GM18867 (cell line): ENCODE measurements at regions not wholly inside any gene's neighbourhood (a gene's known extent, or its start where the extent isn't known, plus 50 kb on each side); places are given as distances from the start of the nearest gene placed in this dataset.

Source experiments
- ATAC-seq: cut with Tn5 transposase; IDR thresholded peaks from one replicate; pipeline ENCODE4 v1.9.1; 2021; ENCODE audit warnings: mild to moderate bottlenecking, moderate library complexity; ENCODE audit not compliant: unreplicated experiment

DNA sequence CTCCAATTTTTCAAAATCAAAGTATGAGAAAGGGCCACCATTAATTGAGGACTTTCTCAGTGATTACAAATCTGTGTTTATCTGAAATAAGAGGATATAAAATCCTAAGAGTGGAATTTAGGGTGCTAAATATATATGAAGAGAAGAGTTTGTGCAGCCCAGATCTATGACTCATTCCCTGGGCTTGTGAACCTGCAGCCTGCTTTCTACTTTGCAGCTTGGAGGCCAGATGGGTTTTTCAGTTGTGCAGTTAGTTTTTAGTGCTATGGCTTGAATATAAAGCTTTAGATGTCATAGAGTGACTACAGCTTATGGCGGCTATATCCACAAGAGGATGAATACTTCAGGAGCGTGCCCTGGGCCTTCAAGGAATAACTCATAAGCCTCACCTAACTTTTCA lies 1391.1 kb downstream of the FSTL5 start:
- ATAC-seq: no peak

DNA sequence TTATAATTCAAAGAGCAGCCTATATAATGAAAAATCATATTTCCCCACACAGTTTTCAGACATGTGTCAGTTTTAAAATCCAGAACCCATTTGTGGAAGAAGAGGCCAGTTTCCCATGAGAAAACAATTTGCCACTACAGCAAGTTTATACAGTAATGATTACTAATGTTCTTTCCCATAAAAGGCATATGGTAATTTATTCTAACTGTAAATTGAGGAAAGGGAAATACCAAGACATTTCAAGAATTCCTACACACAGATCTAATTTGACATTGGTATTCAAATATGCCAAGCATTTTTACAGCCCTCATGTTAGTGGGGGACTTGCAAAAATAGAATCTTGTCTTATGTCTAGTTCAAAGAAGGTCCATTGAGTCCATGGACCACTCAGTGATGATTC lies 1368.6 kb downstream of the FSTL5 start:
- no peak for ATAC-seq

DNA sequence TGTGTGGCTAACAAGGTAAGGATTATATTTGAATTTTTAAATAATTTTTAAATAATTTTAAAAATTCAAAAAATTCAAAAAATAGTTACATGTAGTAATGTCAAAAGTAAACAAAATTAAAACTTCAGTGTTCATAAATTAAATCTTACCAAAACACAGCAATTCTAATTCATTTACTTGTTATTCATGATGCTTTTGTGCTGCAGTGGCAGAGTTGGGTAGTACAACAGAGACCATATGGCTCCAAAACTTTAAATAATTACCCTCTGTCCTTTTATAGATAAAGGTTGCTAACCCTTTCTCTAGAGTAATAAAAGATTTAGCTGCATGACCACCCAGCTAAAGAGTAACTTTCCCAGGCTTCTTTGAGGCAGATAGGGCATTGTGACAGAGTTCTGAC lies 1355.6 kb downstream of the FSTL5 start:
- ATAC-seq: no peak

DNA sequence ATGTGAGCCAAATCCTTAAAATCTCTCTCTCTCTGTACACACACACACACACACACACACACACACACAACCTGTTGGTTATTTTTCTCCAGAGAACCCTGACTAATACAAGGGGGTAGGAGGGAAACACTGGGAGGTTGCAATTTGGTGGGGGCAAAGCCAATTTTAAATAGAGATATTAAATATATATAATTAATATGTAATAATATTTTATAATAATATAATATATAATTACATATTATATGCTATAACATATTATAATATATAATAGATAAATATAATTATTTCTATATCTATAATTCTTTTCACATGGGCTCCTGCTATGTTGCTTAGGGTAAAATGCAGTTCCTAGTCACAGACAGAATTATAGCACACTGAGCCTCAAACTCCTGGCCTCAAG lies 1354.2 kb downstream of the FSTL5 start:
- ATAC-seq: no peak

- ATAC-seq: no peak
These were observed 1353.4 kb downstream of the FSTL5 start for GRCh38 chr4:160810424-160810823.

DNA sequence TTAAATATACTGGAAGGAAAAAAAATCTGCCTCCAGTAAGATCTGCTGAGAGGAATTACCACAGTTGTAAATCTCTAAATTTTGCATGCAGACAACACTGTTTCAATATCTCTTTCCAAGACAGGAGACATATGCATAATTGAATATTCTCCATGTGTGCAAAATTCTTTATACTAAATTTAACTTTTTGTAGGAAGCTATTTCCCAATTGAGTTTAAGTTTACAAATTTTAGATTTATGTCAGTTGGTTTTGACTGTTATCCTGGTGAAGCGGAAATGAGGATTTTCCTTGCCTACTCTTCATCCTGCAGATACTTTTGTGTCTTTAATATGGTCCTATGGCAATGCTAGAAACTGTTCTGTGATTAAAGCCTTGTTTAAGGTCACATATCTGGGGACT lies 1352.9 kb downstream of the FSTL5 start:
- ATAC-seq: no peak

DNA sequence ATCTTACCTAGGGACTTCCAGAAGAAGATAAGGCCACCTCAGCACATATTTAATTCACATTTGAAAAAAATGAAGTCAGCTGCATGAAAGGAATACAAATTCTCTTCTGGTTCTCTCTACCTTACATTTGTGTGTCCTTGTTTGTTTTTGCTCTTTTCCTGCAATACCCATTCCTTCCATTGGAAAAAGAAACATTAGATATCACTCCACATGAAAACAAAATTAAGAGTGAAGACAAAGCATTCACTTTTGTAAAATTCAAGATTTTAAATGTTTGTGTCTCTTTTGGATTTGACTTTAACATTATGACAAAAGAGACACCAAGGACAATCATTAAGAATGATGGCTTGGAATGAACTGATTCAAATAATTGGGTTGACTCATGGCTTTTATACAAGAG lies 1351.8 kb downstream of the FSTL5 start:
- no peak for ATAC-seq

- ATAC-seq: no peak
These were observed 1349.1 kb downstream of the FSTL5 start for GRCh38 chr4:160814726-160815125.

GRCh38 chr4:160818571-160818970 lies 1345.2 kb downstream of the FSTL5 start:
- ATAC-seq: no peak

DNA sequence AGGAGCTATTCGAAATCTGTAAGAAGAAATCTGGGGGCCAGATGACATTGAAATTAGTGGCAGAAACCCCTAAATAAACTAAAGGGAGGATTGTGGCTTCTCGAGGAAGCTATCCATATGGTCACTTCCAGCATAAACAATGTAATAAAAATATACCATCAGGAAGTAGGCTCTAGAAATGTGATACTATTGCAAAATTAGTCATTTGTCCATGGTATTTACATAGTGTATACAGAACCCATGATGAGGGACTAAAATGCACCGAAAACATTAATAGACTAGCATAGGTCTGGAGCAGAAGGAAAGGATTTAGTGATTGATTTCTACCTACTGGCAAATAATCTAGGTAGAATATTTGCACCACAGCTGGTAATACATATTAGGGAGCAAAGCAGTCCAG lies 1344.0 kb downstream of the FSTL5 start:
- no peak for ATAC-seq

DNA sequence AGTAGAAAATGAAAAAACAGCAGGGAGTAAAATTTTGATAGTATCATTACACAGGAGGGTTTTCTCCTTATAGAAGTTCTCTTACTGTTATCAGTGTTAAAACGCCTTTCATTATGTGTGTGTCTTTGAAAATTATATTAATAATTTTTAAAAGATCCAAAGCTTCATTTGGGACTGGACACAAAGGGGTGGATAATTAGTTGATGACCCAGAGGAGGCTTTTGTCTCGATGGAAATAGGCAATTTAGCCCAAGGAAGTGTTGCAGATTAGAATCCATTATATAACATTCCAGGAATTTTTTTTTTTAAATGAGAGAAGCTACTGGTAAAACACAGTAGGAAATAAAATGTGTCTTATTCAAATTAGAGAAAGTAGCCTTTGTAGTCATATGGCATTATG lies 1339.3 kb downstream of the FSTL5 start:
- no peak for ATAC-seq

GRCh38 chr4:160825644-160826338 lies 1338.0 kb downstream of the FSTL5 start:
- no peak for ATAC-seq

- no peak for ATAC-seq
These were observed 1337.5 kb downstream of the FSTL5 start for GRCh38 chr4:160826339-160826679.

DNA sequence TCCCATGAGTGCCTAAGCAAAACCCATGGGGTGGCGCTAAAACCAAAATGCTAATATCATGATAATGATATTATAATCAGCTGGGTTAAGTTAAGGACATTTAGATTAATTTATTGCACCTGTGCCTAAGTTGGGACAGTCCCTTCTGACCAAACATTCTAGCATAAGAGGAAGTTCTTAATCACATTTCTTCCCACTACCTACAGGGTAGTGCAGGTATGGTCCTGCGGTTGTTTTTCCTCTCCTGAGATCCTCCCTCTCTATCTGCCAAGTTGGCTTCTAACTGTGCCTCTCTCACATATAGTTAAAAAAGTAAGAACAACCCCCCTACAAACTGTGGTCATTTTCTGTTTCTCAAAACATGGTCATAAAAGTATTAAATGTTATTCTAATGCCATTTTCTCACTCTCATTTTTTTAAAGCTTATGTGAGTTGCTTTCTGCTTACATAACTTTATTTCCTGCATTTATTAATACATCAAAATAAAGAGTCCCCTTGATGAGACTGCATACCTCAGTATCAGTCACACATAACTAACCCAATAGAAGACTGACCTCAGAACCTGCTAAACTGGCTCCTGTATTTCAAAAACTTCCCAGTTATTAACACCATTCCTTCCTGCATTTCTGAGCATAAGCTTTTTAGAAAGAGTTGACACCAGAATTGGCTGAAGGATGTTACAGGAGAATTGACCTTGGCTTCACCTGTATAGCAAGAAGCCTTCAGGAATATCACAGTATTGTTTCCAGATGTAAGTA lies 1332.5 kb downstream of the FSTL5 start:
- ATAC-seq: no peak

DNA sequence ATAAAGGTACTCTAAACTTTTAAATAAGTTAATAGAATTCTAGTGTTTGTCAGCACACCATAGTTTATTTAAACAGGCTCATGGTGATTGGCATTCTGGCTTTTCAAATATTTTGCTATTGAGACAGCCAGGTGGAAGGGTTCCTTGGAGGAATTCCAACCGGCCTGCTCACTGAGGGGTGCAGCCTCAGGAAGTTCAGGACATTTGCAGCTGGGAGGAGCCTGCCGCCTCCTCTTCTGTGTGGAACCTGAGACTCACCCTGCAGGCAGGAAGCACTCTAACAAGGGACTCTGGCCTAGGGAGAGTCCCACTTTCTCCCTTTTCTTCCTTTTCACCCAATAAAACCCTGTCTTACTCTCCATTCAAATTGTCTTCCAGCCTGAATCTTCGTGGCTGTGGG lies 1328.0 kb downstream of the FSTL5 start:
- ATAC-seq: no peak

GRCh38 chr4:160836431-160836830 lies 1327.4 kb downstream of the FSTL5 start:
- no peak for ATAC-seq

DNA sequence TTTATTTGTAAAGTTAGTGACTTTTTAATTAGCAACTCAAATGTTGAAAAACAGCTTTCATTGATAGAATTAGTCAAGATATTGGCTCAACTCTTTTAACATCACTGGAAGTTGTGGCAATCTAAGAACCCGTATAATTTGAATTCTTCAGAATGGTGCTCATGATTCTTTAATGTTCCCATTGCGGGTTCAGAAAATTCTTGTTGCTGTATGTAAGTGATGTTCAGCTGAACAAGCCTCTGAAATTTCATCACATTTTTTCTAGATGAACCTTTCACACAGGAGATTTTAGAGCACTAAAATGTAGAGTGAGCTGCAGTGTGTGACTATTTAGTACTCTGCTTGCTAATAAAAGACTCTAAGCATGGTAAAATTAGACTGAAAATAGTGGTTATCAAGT lies 1317.7 kb downstream of the FSTL5 start:
- no peak for ATAC-seq

- ATAC-seq: no peak
These were observed 1316.6 kb downstream of the FSTL5 start for GRCh38 chr4:160847228-160847627.

DNA sequence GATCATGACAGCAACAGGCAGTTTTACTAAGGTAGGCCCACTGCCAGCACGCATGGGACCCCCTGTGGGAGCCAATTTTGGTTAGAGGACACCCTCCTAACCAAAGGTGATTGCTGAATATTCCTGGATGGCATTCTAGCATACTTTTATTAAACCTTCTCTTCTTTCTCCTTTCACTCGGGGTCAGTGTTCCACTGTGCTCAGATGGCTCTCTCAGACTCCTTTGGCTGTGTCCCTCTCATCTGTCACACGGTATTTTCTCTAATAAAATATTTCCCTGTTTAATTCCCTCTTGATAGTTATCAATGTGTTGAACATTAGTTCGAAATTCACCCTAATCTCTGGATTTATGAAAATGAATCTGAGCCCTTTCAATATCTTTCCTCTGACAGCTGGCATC lies 1315.3 kb downstream of the FSTL5 start:
- ATAC-seq: no peak

GRCh38 chr4:160848901-160849760 lies 1314.7 kb downstream of the FSTL5 start:
- no peak for ATAC-seq

DNA sequence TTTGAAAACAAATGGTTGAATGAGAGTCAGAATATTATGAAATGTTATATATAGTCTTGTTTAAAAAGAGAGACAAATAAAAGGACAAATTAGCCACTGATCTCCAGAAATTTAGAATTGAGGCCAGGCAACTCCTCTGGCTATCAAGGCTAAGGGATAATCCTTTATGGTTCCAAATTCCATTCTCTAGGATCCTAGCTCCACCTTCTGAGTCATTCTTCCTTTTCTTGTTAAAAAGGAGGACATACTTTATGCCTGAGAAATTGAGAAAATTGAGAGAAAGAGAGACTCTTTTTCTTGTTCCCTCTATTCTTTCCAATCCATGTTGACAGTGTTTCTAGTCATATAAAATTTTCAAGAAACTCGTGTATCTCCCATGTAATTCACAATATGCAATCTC lies 1299.5 kb downstream of the FSTL5 start:
- ATAC-seq: no peak

DNA sequence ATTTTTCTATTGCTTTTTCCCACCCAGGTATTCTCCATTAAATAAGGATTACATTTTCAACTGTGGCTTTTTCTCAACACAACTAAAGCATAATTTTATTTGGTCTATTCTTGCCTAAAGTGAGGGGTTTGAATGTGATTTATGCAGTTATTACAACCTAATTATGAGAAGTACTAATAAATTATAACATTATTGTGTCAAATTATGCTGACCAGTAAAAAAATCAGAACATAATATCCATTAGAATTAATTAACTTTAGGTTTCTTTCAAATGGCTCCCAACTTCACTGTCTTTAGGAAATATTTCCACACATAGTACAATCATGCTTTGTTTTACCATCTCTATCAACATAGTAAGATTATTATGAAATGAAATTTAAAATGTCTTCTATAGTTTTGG lies 1293.9 kb downstream of the FSTL5 start:
- no peak for ATAC-seq
